ENCODE measurements at regions not wholly inside any gene's neighbourhood (a gene's known extent, or its start where the extent isn't known, plus 50 kb on each side); places are given as distances from the start of the nearest gene placed in this dataset.

GRCh38 chr5:97923997-97924396 lies 741.0 kb upstream of the RIOK2 start:
- TF ChIP-seq ZNF8 (CRISPR knock-in tag; IDR thresholded peaks at IDR 0.05) (no peak), SNAI2 (CRISPR knock-in tag; IDR thresholded peaks at IDR 0.05) (no peak), ISL1 (CRISPR knock-in tag; IDR thresholded peaks at IDR 0.05) (no peak), CREB5 (CRISPR knock-in tag; IDR thresholded peaks at IDR 0.05; ENCODE audit: low read depth) (no peak), TSHZ2 (CRISPR knock-in tag; IDR thresholded peaks at IDR 0.05) (no peak), OSR1 (CRISPR knock-in tag; IDR thresholded peaks at IDR 0.05) (no peak), PPARA (CRISPR knock-in tag; IDR thresholded peaks at IDR 0.05; ENCODE audit: borderline replicate concordance) (no peak)
- ATAC-seq: no peak

- ATAC-seq: no peak
- no peak for TF ChIP-seq ISL1 (CRISPR knock-in tag; IDR thresholded peaks at IDR 0.05)
These were observed 746.3 kb upstream of the RIOK2 start for GRCh38 chr5:97929383-97929782.

GRCh38 chr5:97931829-97932228 lies 748.8 kb upstream of the RIOK2 start:
- no peak for ATAC-seq
- TF ChIP-seq CSDC2 (CRISPR knock-in tag; IDR thresholded peaks at IDR 0.05) (no peak), BACH2 (CRISPR knock-in tag; IDR thresholded peaks at IDR 0.05; ENCODE audit: borderline replicate concordance) (no peak), ARNTL (CRISPR knock-in tag; IDR thresholded peaks at IDR 0.05; ENCODE audit: borderline replicate concordance, low read depth) (no peak), ZNF565 (CRISPR knock-in tag; conservative IDR thresholded peaks at IDR 0.05; ENCODE audit: low read depth) (no peak), ZFP30 (CRISPR knock-in tag; IDR thresholded peaks at IDR 0.05) (no peak), TSHZ2 (CRISPR knock-in tag; IDR thresholded peaks at IDR 0.05) (no peak), TOX (CRISPR knock-in tag; IDR thresholded peaks at IDR 0.05; ENCODE audit: borderline replicate concordance) (no peak), OSR1 (CRISPR knock-in tag; IDR thresholded peaks at IDR 0.05) (no peak), ZNF70 (CRISPR knock-in tag; IDR thresholded peaks at IDR 0.05) (no peak), ESRRG (CRISPR knock-in tag; IDR thresholded peaks at IDR 0.05) (no peak), ZFP3 (CRISPR knock-in tag; IDR thresholded peaks at IDR 0.05) (no peak), POU6F1 (CRISPR knock-in tag; IDR thresholded peaks at IDR 0.05; ENCODE audit: borderline replicate concordance, low read depth) (no peak), PATZ1 (CRISPR knock-in tag; IDR thresholded peaks at IDR 0.05; ENCODE audit: borderline replicate concordance) (no peak), SNAI2 (CRISPR knock-in tag; IDR thresholded peaks at IDR 0.05) (no peak), PPARA (CRISPR knock-in tag; IDR thresholded peaks at IDR 0.05; ENCODE audit: borderline replicate concordance) (no peak), RARB (CRISPR knock-in tag; IDR thresholded peaks at IDR 0.05) (no peak), ISL1 (CRISPR knock-in tag; IDR thresholded peaks at IDR 0.05) (no peak), CREB5 (CRISPR knock-in tag; IDR thresholded peaks at IDR 0.05; ENCODE audit: low read depth) (no peak), TCF4 (CRISPR knock-in tag; IDR thresholded peaks at IDR 0.05; ENCODE audit: borderline replicate concordance) (no peak), ZC3H10 (CRISPR knock-in tag; IDR thresholded peaks at IDR 0.05) (no peak)
